GM18507 (cell line): ENCODE measurements at regions not wholly inside any gene's neighbourhood (a gene's known extent, or its start where the extent isn't known, plus 50 kb on each side); places are given as distances from the start of the nearest gene placed in this dataset.

Source experiments
- DNase-seq: peaks from one replicate; pipeline ENCODE4 v3.0.0; 2011; ENCODE audit warnings: low read depth; ENCODE audit not compliant: insufficient read length; ENCODE audit errors: extremely low spot score
- FAIRE-seq: peaks from 2 replicates; lab custom pipeline; 2011; peaks lifted over from hg19 to GRCh38; lab: Jason Lieb, UNC

DNA sequence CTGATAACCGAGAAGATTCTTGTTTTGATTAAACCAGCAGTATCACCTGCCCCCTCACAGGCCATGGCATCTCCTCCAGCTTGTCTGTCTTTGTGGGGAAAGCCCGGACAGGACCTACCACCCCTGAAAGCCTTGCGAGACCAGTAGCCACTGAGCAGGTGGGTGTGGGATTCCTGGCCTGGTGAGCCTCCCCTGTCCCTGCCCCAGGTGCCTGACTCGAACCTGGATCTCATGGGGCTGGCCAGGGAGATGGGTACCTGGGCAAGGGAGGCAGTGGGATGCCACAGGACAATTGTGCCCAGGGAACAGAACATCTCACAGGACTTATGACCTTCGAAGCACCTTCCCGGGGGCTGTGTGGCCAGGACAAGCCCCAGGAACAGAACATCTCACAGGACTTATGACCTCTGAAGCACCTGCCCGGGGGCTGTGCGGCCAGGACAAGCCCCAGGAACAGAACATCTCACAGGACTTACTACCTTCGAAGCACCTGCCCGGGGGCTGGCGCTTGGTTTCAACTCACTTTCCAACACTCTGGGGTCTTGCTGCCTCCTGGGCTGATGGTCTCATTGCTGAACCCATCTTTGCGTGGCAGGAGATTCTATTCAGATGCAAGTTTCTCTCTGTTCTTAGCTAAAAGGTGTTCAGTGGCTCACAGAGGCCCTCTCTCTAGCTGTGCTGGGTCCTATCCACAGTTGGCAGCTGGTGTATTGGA, 854.5 kb downstream of the BRD1 start:
- no peak for FAIRE-seq

DNA sequence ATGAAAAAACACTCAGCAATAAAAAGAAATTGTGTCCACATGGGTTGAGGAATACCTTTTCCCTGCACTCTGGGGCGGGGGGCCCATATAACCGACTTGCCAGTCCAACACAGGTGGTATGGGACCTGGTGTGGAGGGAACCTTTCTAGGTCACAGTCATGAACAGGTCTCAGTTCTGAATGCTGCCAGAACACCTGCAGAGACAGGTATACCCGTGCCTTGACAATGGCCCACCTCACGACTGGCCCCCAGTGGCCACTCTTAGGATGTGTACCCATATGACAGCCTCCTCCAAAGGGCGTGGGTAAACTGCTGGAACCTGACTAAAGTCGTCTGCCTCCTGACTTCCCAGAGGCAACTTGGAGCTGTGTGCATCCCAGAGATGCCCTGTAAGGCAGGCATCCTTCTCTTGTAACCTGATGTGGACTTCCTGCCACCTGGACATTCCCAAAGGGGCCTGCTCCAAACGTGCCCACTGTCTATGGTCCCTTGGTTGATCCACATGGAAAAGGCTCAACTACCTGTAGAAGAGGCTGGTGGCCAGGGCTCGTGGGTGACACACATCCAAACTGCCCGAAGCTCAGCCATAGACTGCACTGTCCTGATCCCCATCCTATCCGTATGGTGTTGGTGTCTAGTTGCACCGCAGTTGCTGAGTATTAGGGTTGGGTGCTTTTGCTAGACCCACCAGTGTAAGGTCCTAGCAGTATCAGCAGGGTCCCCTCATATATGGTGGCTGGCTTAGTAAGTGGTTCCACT, 859.3 kb downstream of the BRD1 start:
- FAIRE-seq (no peak), DNase-seq (no peak)

More for the DNA sequence above, 854.5 kb downstream of the BRD1 start:
- no peak for DNase-seq

- DNase-seq = no peak
- FAIRE-seq = no peak
These were observed 864.3 kb downstream of the BRD1 start for GRCh38 chr22:48963405-48963804.

GRCh38 chr22:48961705-48962104, 866.0 kb downstream of the BRD1 start:
- no peak for FAIRE-seq
- DNase-seq = no peak

DNA sequence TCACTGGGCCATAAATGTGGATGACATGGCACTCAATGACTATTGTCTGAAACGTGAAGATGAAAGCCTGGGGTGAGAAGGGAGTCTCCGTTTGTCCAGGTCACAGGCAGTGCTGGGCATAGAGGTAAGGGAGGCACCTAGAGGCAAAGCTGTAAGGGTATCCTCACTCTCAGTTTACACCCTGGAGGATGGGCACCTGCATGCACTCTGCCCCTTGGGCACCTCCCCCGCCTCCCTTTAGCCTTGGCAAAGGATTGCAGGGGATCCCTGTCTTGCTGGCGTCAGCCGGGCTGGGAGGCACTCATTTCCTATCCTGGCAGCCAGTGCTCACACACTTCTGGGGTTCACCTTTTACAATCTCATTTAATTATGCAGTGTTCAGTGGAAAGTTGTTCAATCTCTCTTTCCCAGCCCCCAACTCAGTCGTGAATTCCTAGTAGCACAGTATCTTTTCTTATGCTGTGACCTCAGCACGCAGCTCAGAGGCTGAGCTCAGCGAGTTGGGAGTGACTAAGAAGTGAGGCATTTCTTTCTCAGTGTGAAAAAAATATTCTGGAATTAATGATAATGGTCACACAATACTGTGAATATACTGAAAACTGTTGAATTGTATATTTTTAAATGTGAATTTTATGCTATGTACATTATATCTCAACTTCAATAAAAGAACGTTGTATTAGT, 866.6 kb downstream of the BRD1 start:
- FAIRE-seq = no peak

GRCh38 chr22:48960576-48960975, 867.1 kb downstream of the BRD1 start:
- DNase-seq = no peak
- FAIRE-seq = no peak

More for the DNA sequence above, 866.6 kb downstream of the BRD1 start:
- DNase-seq = no peak

- no peak for FAIRE-seq
- no peak for DNase-seq
These were observed 868.2 kb downstream of the BRD1 start for GRCh38 chr22:48959496-48959895.

- DNase-seq = no peak
- no peak for FAIRE-seq
These were observed 869.7 kb downstream of the BRD1 start for GRCh38 chr22:48957987-48958321.

DNA sequence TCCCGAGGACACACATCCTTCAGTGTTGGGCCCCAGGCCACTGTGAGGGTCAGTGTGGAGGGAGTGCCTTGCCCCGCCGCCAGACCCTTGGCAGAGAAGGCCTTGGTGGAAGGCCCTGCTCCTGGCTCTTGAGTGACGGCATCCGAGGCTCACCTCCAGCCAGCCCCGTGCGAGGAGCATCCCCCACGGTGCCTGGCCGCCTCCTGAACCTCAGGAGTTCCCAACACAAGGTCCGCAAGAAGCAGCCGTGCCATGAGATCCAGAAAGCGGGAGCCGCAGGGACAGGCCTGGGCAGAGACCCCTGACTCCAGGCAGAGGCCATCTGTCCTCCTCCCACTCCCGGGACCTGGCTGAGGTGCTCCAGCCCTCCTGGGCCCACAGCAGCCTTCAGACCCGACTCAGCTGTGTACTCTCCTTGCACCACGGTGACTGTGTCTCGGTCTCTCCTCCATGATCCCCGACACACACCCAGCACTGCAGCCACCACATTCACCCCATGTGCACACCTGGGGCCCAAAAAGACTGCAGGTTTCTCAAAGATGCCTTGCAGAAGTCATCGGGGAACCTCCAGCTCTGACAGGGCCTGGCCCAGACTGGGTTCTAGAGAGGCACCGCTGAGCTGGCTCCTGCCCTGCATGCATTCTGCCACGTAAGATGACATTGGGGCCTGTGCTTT, 870.2 kb downstream of the BRD1 start:
- no peak for DNase-seq
- no peak for FAIRE-seq

DNA sequence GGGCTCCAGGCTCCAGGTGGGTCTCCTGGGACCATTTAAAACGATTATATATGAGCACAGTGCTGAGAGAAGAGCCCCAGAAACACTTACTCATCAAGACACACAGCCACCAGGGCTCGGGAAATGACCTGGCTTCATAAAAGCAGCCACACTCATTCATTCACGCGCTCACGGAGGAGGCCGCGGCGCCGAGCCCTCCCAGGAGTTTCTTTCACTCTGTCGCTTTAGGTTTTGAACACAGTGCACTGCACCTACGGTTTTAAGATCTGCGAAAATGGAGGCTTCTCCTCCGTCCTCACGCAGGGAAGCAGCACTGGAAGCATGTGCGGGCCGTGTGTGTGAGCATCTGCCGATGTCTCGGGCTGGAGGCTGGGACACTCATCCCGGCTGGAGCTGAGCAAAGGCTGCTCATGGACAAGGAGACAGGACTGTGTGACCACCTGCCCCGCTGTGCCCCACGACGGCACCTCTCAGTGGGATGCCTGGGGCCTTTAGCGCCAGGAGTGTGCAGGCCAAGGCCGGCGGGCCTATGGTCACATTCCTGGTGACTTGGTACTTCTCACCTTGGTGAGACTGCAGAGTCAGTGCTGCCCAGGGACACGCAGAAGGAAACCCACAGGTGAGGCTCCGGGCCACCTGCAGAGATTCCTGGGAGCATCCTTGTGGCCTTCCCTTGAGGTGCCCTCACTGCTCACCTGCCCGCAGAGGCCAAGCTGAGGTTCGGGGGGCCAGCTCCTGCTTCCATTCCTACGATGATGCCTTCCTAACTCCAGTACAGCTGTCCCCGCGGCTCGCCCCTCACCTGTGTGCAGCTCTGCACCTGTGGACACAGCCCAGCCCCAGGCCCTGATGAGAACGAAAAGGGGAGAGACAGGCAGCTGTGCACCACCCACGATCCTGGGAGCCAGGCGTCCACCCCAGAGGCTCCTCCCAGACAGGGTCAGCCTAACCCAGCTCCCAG, 872.0 kb downstream of the BRD1 start:
- FAIRE-seq (no peak), DNase-seq (no peak)

- DNase-seq (no peak), FAIRE-seq (no peak)
These were observed 872.8 kb downstream of the BRD1 start for GRCh38 chr22:48954781-48955311.

GRCh38 chr22:48953830-48954229, 873.8 kb downstream of the BRD1 start:
- FAIRE-seq (no peak), DNase-seq (no peak)

- FAIRE-seq (no peak), DNase-seq (no peak)
These were observed 874.5 kb downstream of the BRD1 start for GRCh38 chr22:48953103-48953720.

- DNase-seq (no peak), FAIRE-seq (no peak)
These were observed 875.2 kb downstream of the BRD1 start for GRCh38 chr22:48952256-48953102.

- DNase-seq = no peak
- no peak for FAIRE-seq
These were observed 875.8 kb downstream of the BRD1 start for GRCh38 chr22:48951836-48952235.

GRCh38 chr22:48950151-48950915, 877.3 kb downstream of the BRD1 start:
- DNase-seq (no peak), FAIRE-seq (no peak)
